WTC11 (cell line): ENCODE measurements at regions not wholly inside any gene's neighbourhood (a gene's known extent, or its start where the extent isn't known, plus 50 kb on each side); places are given as distances from the start of the nearest gene placed in this dataset.

Experiments used
- CREB1 ChIP-seq: sonication (generic); formaldehyde crosslinking; IDR thresholded peaks from 2 replicates; pipeline ENCODE4 v1.8.0; 2023; ENCODE audit warnings: mild to moderate bottlenecking, missing genetic modification reagents
- CTCF ChIP-seq: fragments of 200-600 bp; IDR thresholded peaks from 2 replicates; pipeline ENCODE4 v1.8.0; 2022; ENCODE audit warnings: antibody characterized with exemption
- JAZF1 ChIP-seq: fragments of 250-450 bp; sonication (Bioruptor Pico); IDR thresholded peaks from 2 replicates; pipeline ENCODE4 v1.9.0; 2021; ENCODE audit warnings: moderate library complexity, mild to moderate bottlenecking, inconsistent platforms
- JUN ChIP-seq: sonication (generic); formaldehyde crosslinking; IDR thresholded peaks from 2 replicates; pipeline ENCODE4 v1.8.0; 2023; ENCODE audit warnings: mild to moderate bottlenecking, missing genetic modification reagents
- PRDM15 ChIP-seq: sonication (generic); formaldehyde crosslinking; IDR thresholded peaks from 2 replicates; pipeline ENCODE4 v1.8.0; 2022; ENCODE audit warnings: missing genetic modification reagents
- SMAD3 ChIP-seq: sonication (generic); formaldehyde crosslinking; IDR thresholded peaks from 2 replicates; pipeline ENCODE4 v1.8.0; 2022; ENCODE audit warnings: missing genetic modification reagents, mild to moderate bottlenecking, borderline replicate concordance
- SMAD4 ChIP-seq: sonication (generic); formaldehyde crosslinking; IDR thresholded peaks from 2 replicates; pipeline ENCODE4 v1.8.0; 2022; ENCODE audit warnings: mild to moderate bottlenecking, missing genetic modification reagents
- TCF7 ChIP-seq: sonication (generic); formaldehyde crosslinking; IDR thresholded peaks from 2 replicates; pipeline ENCODE4 v1.8.0; 2022; ENCODE audit warnings: mild to moderate bottlenecking, low read depth, missing genetic modification reagents, moderate library complexity
- TEAD4 ChIP-seq: sonication (generic); formaldehyde crosslinking; IDR thresholded peaks from 2 replicates; pipeline ENCODE4 v1.8.0; 2022; ENCODE audit warnings: mild to moderate bottlenecking, missing genetic modification reagents
- USF1 ChIP-seq: sonication (generic); formaldehyde crosslinking; IDR thresholded peaks from 2 replicates; pipeline ENCODE4 v1.8.0; 2022; ENCODE audit warnings: mild to moderate bottlenecking, missing genetic modification reagents
- ZNF121 ChIP-seq: sonication (generic); formaldehyde crosslinking; IDR thresholded peaks from 2 replicates; pipeline ENCODE4 v1.8.0; 2023; ENCODE audit warnings: missing genetic modification reagents
- ZNF232 ChIP-seq: sonication (generic); formaldehyde crosslinking; IDR thresholded peaks from 2 replicates; pipeline ENCODE4 v1.8.0; 2022; ENCODE audit warnings: mild to moderate bottlenecking, missing genetic modification reagents
- TF ChIP-seq, protein P1 (sequence below): sonication (generic); formaldehyde crosslinking; IDR thresholded peaks from 2 replicates; pipeline ENCODE4 v1.8.1; 2023; ENCODE audit warnings: mild to moderate bottlenecking, missing genetic modification reagents, moderate library complexity
- TF ChIP-seq, protein P2 (sequence below): sonication (generic); formaldehyde crosslinking; IDR thresholded peaks from 2 replicates; pipeline ENCODE4 v1.8.0; 2022; ENCODE audit warnings: mild to moderate bottlenecking, missing genetic modification reagents

DNA sequence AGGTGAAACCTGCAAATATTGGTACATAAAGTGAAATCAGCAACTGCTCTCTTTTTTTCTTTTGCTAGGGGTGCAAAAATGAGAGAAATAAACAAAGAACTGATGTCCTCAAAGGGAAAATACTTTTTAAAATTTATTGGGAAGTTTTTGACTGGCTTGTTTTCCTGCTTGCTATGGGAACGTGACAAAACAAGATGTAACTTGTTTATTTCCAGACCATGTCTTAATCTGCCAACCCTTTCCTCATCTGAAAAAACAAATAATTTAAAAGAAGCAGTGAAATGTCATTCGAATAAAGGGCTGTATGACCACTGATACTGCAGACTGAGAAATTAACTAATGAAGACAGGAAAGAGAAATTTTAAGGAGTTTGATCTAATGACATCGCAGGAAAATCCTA, 221.9 kb downstream of the CBLN4 start:
- TF ChIP-seq, protein P1, sequence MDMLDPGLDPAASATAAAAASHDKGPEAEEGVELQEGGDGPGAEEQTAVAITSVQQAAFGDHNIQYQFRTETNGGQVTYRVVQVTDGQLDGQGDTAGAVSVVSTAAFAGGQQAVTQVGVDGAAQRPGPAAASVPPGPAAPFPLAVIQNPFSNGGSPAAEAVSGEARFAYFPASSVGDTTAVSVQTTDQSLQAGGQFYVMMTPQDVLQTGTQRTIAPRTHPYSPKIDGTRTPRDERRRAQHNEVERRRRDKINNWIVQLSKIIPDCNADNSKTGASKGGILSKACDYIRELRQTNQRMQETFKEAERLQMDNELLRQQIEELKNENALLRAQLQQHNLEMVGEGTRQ (CRISPR knock-in tag), result no peak
- TF ChIP-seq CREB1 (CRISPR knock-in tag) (no peak), CTCF (no peak), ZNF232 (CRISPR knock-in tag) (no peak), TCF7 (CRISPR knock-in tag) (no peak), SMAD4 (no peak), JAZF1 (CRISPR knock-in tag) (no peak), JUN (CRISPR knock-in tag) (no peak), SMAD3 (no peak), ZNF121 (CRISPR knock-in tag) (no peak), PRDM15 (CRISPR knock-in tag) (no peak), TEAD4 (CRISPR knock-in tag) (no peak), USF1 (no peak)
- TF ChIP-seq, protein P2, sequence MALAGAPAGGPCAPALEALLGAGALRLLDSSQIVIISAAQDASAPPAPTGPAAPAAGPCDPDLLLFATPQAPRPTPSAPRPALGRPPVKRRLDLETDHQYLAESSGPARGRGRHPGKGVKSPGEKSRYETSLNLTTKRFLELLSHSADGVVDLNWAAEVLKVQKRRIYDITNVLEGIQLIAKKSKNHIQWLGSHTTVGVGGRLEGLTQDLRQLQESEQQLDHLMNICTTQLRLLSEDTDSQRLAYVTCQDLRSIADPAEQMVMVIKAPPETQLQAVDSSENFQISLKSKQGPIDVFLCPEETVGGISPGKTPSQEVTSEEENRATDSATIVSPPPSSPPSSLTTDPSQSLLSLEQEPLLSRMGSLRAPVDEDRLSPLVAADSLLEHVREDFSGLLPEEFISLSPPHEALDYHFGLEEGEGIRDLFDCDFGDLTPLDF, result no peak
